H9 (cell line): ENCODE measurements at regions not wholly inside any gene's neighbourhood (a gene's known extent, or its start where the extent isn't known, plus 50 kb on each side); places are given as distances from the start of the nearest gene placed in this dataset.

Source experiments
- DNase-seq: peaks from one replicate; pipeline ENCODE4 v3.0.0-alpha.2; 2017
- H2AFZ ChIP-seq: one replicate; pipeline ENCODE4 v1.6.1; 2013; ENCODE audit warnings: mild to moderate bottlenecking, low read length, control low read depth, moderate library complexity
- H2AK5ac ChIP-seq: 2 replicates; pipeline ENCODE4 v1.6.1; 2013; ENCODE audit warnings: low read length, control low read depth, mixed read lengths; ENCODE audit not compliant: insufficient read length
- H2BK120ac ChIP-seq: one replicate; pipeline ENCODE4 v1.6.1; 2013; ENCODE audit warnings: low read depth, mild to moderate bottlenecking, low read length, control low read depth, inconsistent platforms; ENCODE audit not compliant: poor library complexity, severe bottlenecking
- H2BK12ac ChIP-seq: 2 replicates; pipeline ENCODE4 v1.6.1; 2013; ENCODE audit warnings: low read length, control low read depth, mixed read lengths, low read depth; ENCODE audit not compliant: insufficient read length
- H2BK15ac ChIP-seq: 2 replicates; pipeline ENCODE4 v1.6.1; 2013; ENCODE audit warnings: low read depth, low read length, control low read depth
- H2BK20ac ChIP-seq: one replicate; pipeline ENCODE4 v1.6.1; 2013; ENCODE audit warnings: low read depth, mild to moderate bottlenecking, low read length, control low read depth, inconsistent platforms; ENCODE audit not compliant: poor library complexity, severe bottlenecking
- H2BK5ac ChIP-seq: 2 replicates; pipeline ENCODE4 v1.6.1; 2013; ENCODE audit warnings: low read length, control low read depth, mixed read lengths; ENCODE audit not compliant: insufficient read length
- H3K14ac ChIP-seq: 2 replicates; pipeline ENCODE4 v1.6.1; 2013; ENCODE audit warnings: low read length, control low read depth; ENCODE audit not compliant: insufficient read depth
- H3K18ac ChIP-seq: 2 replicates; pipeline ENCODE4 v1.6.1; 2013; ENCODE audit warnings: low read depth, mild to moderate bottlenecking, mixed read lengths, low read length, control low read depth; ENCODE audit not compliant: insufficient read length
- H3K23ac ChIP-seq: 2 replicates; pipeline ENCODE4 v1.6.1; 2013; ENCODE audit warnings: low read length, control low read depth, mixed read lengths, low read depth; ENCODE audit not compliant: insufficient read length
- H3K23me2 ChIP-seq: 2 replicates; pipeline ENCODE4 v1.6.1; 2013; ENCODE audit warnings: low read depth, mild to moderate bottlenecking, mixed read lengths, low read length, control low read depth; ENCODE audit not compliant: insufficient read length, poor library complexity, severe bottlenecking
- H3K27ac ChIP-seq: 2 replicates; pipeline ENCODE4 v1.5.1; 2013; ENCODE audit warnings: low read length, control low read depth, mixed read lengths, low read depth; ENCODE audit not compliant: insufficient read length
- H3K27me3 ChIP-seq: 2 replicates; pipeline ENCODE4 v1.6.1; 2013; ENCODE audit warnings: low read length, control low read depth, inconsistent platforms; ENCODE audit not compliant: insufficient read depth
- H3K4ac ChIP-seq: 2 replicates; pipeline ENCODE4 v1.6.1; 2013; ENCODE audit warnings: low read depth, mild to moderate bottlenecking, control low read depth, inconsistent platforms, low read length, moderate library complexity
- H3K4me1 ChIP-seq: 2 replicates; pipeline ENCODE4 v1.6.1; 2013; ENCODE audit warnings: low read length, control low read depth, inconsistent platforms; ENCODE audit not compliant: insufficient read depth
- H3K4me2 ChIP-seq: 2 replicates; pipeline ENCODE4 v1.6.1; 2013; ENCODE audit warnings: low read length, control low read depth, mixed read lengths; ENCODE audit not compliant: insufficient read length, insufficient read depth
- H3K56ac ChIP-seq: 2 replicates; pipeline ENCODE4 v1.6.1; 2013; ENCODE audit warnings: low read depth, mild to moderate bottlenecking, mixed read lengths, low read length, control low read depth; ENCODE audit not compliant: insufficient read length
- H3K79me1 ChIP-seq: 2 replicates; pipeline ENCODE4 v1.6.1; 2013; ENCODE audit warnings: low read depth, mild to moderate bottlenecking, moderate library complexity, low read length, control low read depth, inconsistent platforms; ENCODE audit not compliant: insufficient read depth, poor library complexity, severe bottlenecking
- H3K79me2 ChIP-seq: 2 replicates; pipeline ENCODE4 v1.6.1; 2013; ENCODE audit warnings: low read length, control low read depth, inconsistent platforms; ENCODE audit not compliant: insufficient read depth
- H3K9ac ChIP-seq: 2 replicates; pipeline ENCODE4 v1.6.1; 2013; ENCODE audit warnings: low read length, control low read depth, mixed read lengths; ENCODE audit not compliant: insufficient read length; ENCODE audit errors: extremely low read depth
- H3K9me3 ChIP-seq: one replicate; pipeline ENCODE4 v1.6.1; 2013; ENCODE audit warnings: low read depth, low read length, inconsistent platforms; ENCODE audit not compliant: control insufficient read depth
- H3T11ph ChIP-seq: one replicate; pipeline ENCODE4 v1.6.1; 2013; ENCODE audit warnings: mild to moderate bottlenecking, low read length, control low read depth, inconsistent platforms
- H4K20me1 ChIP-seq: one replicate; pipeline ENCODE4 v1.6.1; 2013; ENCODE audit not compliant: control insufficient read depth, insufficient read length, insufficient read depth
- H4K5ac ChIP-seq: 2 replicates; pipeline ENCODE4 v1.6.1; 2013; ENCODE audit warnings: low read depth, mild to moderate bottlenecking, mixed read lengths, low read length, control low read depth; ENCODE audit not compliant: insufficient read length
- H4K8ac ChIP-seq: replicated peaks from 2 replicates; pipeline ENCODE4 v1.6.1; 2013; ENCODE audit warnings: low read length, control low read depth, mixed read lengths, low read depth; ENCODE audit not compliant: insufficient read length
- H4K91ac ChIP-seq: 2 replicates; pipeline ENCODE4 v1.6.1; 2013; ENCODE audit warnings: low read depth, mild to moderate bottlenecking, moderate library complexity, mixed read lengths, low read length, control low read depth; ENCODE audit not compliant: insufficient read length
- H3K27ac Mint-ChIP-seq, 3 experiments: 2 replicates in 2 of 3; 3 replicates in 1 of 3; pipeline ENCODE4 v1.8.0; 2020 to 2021; ENCODE audit warnings: mixed read lengths in 3 of 3, mild to moderate bottlenecking in 1 of 3, moderate library complexity in 1 of 3
- H3K27me3 Mint-ChIP-seq: 2 replicates; pipeline ENCODE4 v1.8.0; 2021; ENCODE audit warnings: low read depth, mild to moderate bottlenecking, moderate library complexity, mixed read lengths
- H3K36me3 Mint-ChIP-seq, 3 experiments: 2 replicates in 2 of 3; 3 replicates in 1 of 3; pipeline ENCODE4 v1.8.0; 2020 to 2021; ENCODE audit warnings: low read depth in 3 of 3, mixed read lengths in 3 of 3; ENCODE audit not compliant: insufficient read depth in 1 of 3
- H3K4me1 Mint-ChIP-seq, 2 experiments: 2 replicates each; pipeline ENCODE4 v1.8.0; 2020; ENCODE audit warnings: mixed read lengths in 2 of 2
- H3K4me3 Mint-ChIP-seq, 2 experiments: 2 replicates in 1 of 2; 3 replicates in 1 of 2; pipeline ENCODE4 v1.8.0; 2020 to 2021; ENCODE audit warnings: mild to moderate bottlenecking in 2 of 2, mixed read lengths in 2 of 2, moderate library complexity in 1 of 2
- H3K9me3 Mint-ChIP-seq, 2 experiments: 2 replicates in 1 of 2; 3 replicates in 1 of 2; pipeline ENCODE4 v1.8.0; 2020; ENCODE audit warnings: mild to moderate bottlenecking in 2 of 2, mixed read lengths in 2 of 2, moderate library complexity in 1 of 2
- WGBS: extraction: QIAGEN DNeasy Blood & Tissue Kit; methylation state at CpG from one replicate; pipeline ENCODE4 v1.1.7; 2013; ENCODE audit warnings: missing lambda C conversion rate, low lambda C conversion rate, mixed read lengths; ENCODE audit not compliant: insufficient read length; ENCODE audit errors: extremely low coverage; 5-methylcytosine and 5-hydroxymethylcytosine counted together
- TF ChIP-seq, protein P1 (sequence below): fragments of 200-600 bp; sonication (generic); conservative IDR thresholded peaks from 3 replicates; pipeline ENCODE4 v1.8.0; 2021; ENCODE audit warnings: antibody characterized with exemption, mild to moderate bottlenecking

GRCh38 chr4:11070813-11071212, 357.9 kb downstream of the HS3ST1 start:
- no peaks in the 10 kb centered on the region for H3K79me2 ChIP-seq
- H3K14ac ChIP-seq = no peak overlapping the region
- no peak overlapping the region for H4K5ac ChIP-seq
- no peak for DNase-seq
- no peak overlapping the region for H2BK5ac ChIP-seq
- H3K9me3 ChIP-seq = no peaks in the 10 kb centered on the region
- no peak overlapping the region for H3K27ac Mint-ChIP-seq
- peaks cover 0 to 6% (median 0%) of the 10 kb centered on the region in 3 experiments; a peak in 2 of 7 replicates for H3K36me3 Mint-ChIP-seq
- peaks cover 2 to 3% of the 10 kb centered on the region in 2 experiments; a peak in 2 of 5 replicates for H3K9me3 Mint-ChIP-seq
- WGBS = no CpG with 5 or more reads among the region's 4 CpGs
- H3T11ph ChIP-seq = no peak overlapping the region
- peaks cover 3% of the 10 kb centered on the region; the same call in 1 of the 2 replicates for H3K4me1 ChIP-seq
- H2AFZ ChIP-seq = no peak overlapping the region
- H3K18ac ChIP-seq = no peak overlapping the region
- H2BK12ac ChIP-seq = no peak overlapping the region
- no peak overlapping the region for H4K91ac ChIP-seq
- no peak overlapping the region for H3K23ac ChIP-seq
- H3K4me2 ChIP-seq = no peak overlapping the region
- no peak overlapping the region for H3K4me3 Mint-ChIP-seq
- no peak overlapping the region for H2AK5ac ChIP-seq
- TF ChIP-seq, protein P1, sequence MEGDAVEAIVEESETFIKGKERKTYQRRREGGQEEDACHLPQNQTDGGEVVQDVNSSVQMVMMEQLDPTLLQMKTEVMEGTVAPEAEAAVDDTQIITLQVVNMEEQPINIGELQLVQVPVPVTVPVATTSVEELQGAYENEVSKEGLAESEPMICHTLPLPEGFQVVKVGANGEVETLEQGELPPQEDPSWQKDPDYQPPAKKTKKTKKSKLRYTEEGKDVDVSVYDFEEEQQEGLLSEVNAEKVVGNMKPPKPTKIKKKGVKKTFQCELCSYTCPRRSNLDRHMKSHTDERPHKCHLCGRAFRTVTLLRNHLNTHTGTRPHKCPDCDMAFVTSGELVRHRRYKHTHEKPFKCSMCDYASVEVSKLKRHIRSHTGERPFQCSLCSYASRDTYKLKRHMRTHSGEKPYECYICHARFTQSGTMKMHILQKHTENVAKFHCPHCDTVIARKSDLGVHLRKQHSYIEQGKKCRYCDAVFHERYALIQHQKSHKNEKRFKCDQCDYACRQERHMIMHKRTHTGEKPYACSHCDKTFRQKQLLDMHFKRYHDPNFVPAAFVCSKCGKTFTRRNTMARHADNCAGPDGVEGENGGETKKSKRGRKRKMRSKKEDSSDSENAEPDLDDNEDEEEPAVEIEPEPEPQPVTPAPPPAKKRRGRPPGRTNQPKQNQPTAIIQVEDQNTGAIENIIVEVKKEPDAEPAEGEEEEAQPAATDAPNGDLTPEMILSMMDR = no peak
- H2BK120ac ChIP-seq = no peak overlapping the region
- no peak overlapping the region for H2BK20ac ChIP-seq
- no peaks in the 10 kb centered on the region for H3K79me1 ChIP-seq
- H3K4ac ChIP-seq = no peak overlapping the region
- H3K4me1 Mint-ChIP-seq = peaks cover 23 to 35% of the 10 kb centered on the region in 2 experiments
- H4K8ac ChIP-seq = no peak overlapping the region
- no peak overlapping the region for H3K27ac ChIP-seq
- no peaks in the 10 kb centered on the region for H4K20me1 ChIP-seq
- H3K27me3 Mint-ChIP-seq = no peaks in the 10 kb centered on the region
- H3K56ac ChIP-seq = no peak overlapping the region
- H2BK15ac ChIP-seq = no peak overlapping the region
- H3K27me3 ChIP-seq = no peaks in the 10 kb centered on the region; the same call in 1 of the 2 replicates
- no peaks in the 10 kb centered on the region for H3K23me2 ChIP-seq
- no peak overlapping the region for H3K9ac ChIP-seq
